Left ventricle myocardium inferior (tissue), 1 donor: ENCODE measurements at regions not wholly inside any gene's neighbourhood (a gene's known extent, or its start where the extent isn't known, plus 50 kb on each side); places are given as distances from the start of the nearest gene placed in this dataset.

Experiments
- DNase-seq: peaks from one replicate; pipeline ENCODE4 v3.0.0-alpha.2; 2020
- H3K27ac ChIP-seq: fragments of 200-600 bp; replicated peaks from 2 replicates; pipeline ENCODE4 v1.8.0; 2021
- H3K27me3 ChIP-seq: fragments of 200-600 bp; 2 replicates; pipeline ENCODE4 v1.8.0; 2021; ENCODE audit warnings: low read depth
- H3K36me3 ChIP-seq: fragments of 200-600 bp; 2 replicates; pipeline ENCODE4 v1.8.0; 2021
- H3K4me1 ChIP-seq: fragments of 200-600 bp; 2 replicates; pipeline ENCODE4 v1.8.0; 2021
- H3K4me3 ChIP-seq: fragments of 200-600 bp; 2 replicates; pipeline ENCODE4 v1.8.0; 2021; ENCODE audit warnings: mild to moderate bottlenecking, moderate library complexity
- H3K9me3 ChIP-seq: fragments of 200-600 bp; replicated peaks from 2 replicates; pipeline ENCODE4 v1.8.0; 2021
- intact Hi-C: fragments of 100-400 bp; cut with micrococcal nuclease; formaldehyde crosslinking; loops from one replicate; pipeline ENCODE4 v1.11.0; 2022
- TF ChIP-seq, protein P1 (sequence below): fragments of 200-600 bp; IDR thresholded peaks from 2 replicates; pipeline ENCODE4 v1.8.0; 2021; ENCODE audit warnings: antibody characterized with exemption, mild to moderate bottlenecking, borderline replicate concordance
- donor health status: DM: no; HTN: yes; CAD: no; lungs with severe emphysema.

GRCh38 chr10:120112809-120113208, 220.3 kb downstream of the SEC23IP start:
- H3K36me3 ChIP-seq = no peaks in the 10 kb centered on the region

DNA sequence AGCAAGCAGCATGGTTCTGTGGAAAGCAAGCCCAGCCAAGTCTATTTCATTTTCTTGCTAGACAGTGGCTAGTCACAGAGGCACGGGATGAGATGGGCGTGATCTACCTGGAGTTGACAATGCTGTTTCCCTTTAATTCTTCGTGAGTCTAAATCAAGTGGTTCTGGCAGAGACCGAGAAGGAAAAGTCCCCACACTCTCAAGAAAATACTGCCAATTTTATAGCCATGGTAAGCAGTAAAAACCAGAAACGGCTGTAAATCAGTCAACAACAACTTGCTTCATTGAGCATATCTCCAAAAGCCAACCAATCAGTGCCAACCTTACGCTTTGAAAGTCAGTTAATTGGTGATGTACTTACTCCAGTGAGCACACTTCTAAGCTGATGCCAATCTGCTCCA, 223.4 kb downstream of the SEC23IP start:
- no peaks in the 10 kb centered on the region for H3K36me3 ChIP-seq
- H3K4me3 ChIP-seq = no peak overlapping the region
- no peak for DNase-seq
- H3K4me1 ChIP-seq = no peaks in the 10 kb centered on the region
- no peak overlapping the region for H3K27ac ChIP-seq
- TF ChIP-seq, protein P1, sequence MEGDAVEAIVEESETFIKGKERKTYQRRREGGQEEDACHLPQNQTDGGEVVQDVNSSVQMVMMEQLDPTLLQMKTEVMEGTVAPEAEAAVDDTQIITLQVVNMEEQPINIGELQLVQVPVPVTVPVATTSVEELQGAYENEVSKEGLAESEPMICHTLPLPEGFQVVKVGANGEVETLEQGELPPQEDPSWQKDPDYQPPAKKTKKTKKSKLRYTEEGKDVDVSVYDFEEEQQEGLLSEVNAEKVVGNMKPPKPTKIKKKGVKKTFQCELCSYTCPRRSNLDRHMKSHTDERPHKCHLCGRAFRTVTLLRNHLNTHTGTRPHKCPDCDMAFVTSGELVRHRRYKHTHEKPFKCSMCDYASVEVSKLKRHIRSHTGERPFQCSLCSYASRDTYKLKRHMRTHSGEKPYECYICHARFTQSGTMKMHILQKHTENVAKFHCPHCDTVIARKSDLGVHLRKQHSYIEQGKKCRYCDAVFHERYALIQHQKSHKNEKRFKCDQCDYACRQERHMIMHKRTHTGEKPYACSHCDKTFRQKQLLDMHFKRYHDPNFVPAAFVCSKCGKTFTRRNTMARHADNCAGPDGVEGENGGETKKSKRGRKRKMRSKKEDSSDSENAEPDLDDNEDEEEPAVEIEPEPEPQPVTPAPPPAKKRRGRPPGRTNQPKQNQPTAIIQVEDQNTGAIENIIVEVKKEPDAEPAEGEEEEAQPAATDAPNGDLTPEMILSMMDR = no peak
- peaks cover 16% of the 10 kb centered on the region for H3K27me3 ChIP-seq
- H3K9me3 ChIP-seq = no peaks in the 10 kb centered on the region
- intact Hi-C loops = no loop called here

More at GRCh38 chr10:120112809-120113208, 220.3 kb downstream of the SEC23IP start:
- intact Hi-C loops = no loop called here
- Histone ChIP-seq H3K4me1 (no peaks in the 10 kb centered on the region), H3K9me3 (no peaks in the 10 kb centered on the region), H3K4me3 (no peak overlapping the region), H3K27ac (no peak overlapping the region), H3K27me3 (peaks cover 9% of the 10 kb centered on the region)
- TF ChIP-seq, protein P1 = no peak
- no peak for DNase-seq

GRCh38 chr10:120121768-120122167, 229.2 kb downstream of the SEC23IP start:
- Histone ChIP-seq H3K36me3 (no peaks in the 10 kb centered on the region), H3K4me3 (no peak overlapping the region), H3K27ac (no peak overlapping the region), H3K27me3 (peaks cover 11% of the 10 kb centered on the region), H3K4me1 (no peaks in the 10 kb centered on the region), H3K9me3 (no peaks in the 10 kb centered on the region)
- TF ChIP-seq, protein P1 = no peak
- no peak for DNase-seq
- intact Hi-C loops = no loop called here

DNA sequence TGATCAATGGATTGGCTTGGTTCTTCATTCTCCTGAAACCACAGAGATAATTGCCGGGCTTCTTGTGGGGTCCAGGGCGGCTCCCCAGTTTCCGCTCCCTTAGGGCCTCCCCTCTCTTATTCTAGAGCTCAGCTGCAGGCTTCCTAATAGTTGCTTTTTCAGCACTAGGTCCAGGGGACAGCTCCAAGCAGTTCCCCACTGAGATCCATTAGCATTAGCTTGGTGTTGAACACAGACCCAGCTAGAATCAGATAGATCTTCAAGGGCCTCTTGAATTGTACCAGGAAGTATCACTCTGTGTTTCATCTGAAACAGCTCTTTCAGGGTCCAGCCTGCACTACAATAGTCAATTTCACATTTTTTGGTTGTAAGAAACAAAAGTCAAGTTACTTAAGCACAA, 238.7 kb downstream of the SEC23IP start:
- H3K4me1 ChIP-seq = no peaks in the 10 kb centered on the region
- H3K4me3 ChIP-seq = no peak overlapping the region
- intact Hi-C loops = no loop called here
- peaks cover 20% of the 10 kb centered on the region for H3K27me3 ChIP-seq
- no peaks in the 10 kb centered on the region for H3K9me3 ChIP-seq
- no peaks in the 10 kb centered on the region for H3K36me3 ChIP-seq
- no peak overlapping the region for H3K27ac ChIP-seq
- TF ChIP-seq, protein P1 = no peak
- DNase-seq = no peak

- Histone ChIP-seq H3K4me1 (no peaks in the 10 kb centered on the region), H3K4me3 (no peak overlapping the region), H3K9me3 (no peaks in the 10 kb centered on the region), H3K27ac (no peak overlapping the region), H3K36me3 (no peaks in the 10 kb centered on the region), H3K27me3 (peaks cover 14% of the 10 kb centered on the region)
- TF ChIP-seq, protein P1 = no peak
- DNase-seq = no peak
- intact Hi-C loops = no loop called here
These were observed 240.3 kb downstream of the SEC23IP start for GRCh38 chr10:120132811-120133210.

GRCh38 chr10:120138689-120139088, 246.2 kb downstream of the SEC23IP start:
- Histone ChIP-seq H3K36me3 (no peaks in the 10 kb centered on the region), H3K9me3 (peaks cover 6% of the 10 kb centered on the region), H3K27me3 (peaks cover 5% of the 10 kb centered on the region), H3K4me3 (no peak overlapping the region), H3K4me1 (no peaks in the 10 kb centered on the region), H3K27ac (no peak overlapping the region)
- TF ChIP-seq, protein P1 = no peak
- no peak for DNase-seq
- intact Hi-C loops = no loop called here
